ENCODE measurements at regions not wholly inside any gene's neighbourhood (a gene's known extent, or its start where the extent isn't known, plus 50 kb on each side); places are given as distances from the start of the nearest gene placed in this dataset.

DNA sequence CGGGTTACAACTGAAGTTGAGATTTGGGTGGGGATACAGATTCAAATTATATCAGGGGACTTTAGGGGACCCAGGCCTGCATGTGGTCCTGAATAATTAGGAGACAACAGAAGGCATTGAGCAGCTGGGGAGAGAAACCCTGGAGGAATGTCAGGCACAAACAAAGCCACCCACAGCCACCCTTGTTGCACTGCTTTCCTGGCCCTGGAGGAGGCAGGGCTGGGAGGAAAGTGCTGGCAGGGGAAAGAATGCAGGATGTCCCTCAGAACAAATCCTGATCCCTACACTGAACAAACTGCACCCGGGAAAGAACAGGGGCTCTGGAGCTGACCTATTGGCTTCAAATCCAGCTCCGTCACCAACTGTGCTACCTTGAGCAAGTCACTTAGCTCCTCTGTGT lies 214.1 kb upstream of the ATP6AP2 start:
- TF ChIP-seq JUN (IDR thresholded peaks at IDR 0.05; ENCODE audit: borderline replicate concordance, insufficient read depth, insufficient read length, low read depth): no peak
- TF ChIP-seq, protein P1, sequence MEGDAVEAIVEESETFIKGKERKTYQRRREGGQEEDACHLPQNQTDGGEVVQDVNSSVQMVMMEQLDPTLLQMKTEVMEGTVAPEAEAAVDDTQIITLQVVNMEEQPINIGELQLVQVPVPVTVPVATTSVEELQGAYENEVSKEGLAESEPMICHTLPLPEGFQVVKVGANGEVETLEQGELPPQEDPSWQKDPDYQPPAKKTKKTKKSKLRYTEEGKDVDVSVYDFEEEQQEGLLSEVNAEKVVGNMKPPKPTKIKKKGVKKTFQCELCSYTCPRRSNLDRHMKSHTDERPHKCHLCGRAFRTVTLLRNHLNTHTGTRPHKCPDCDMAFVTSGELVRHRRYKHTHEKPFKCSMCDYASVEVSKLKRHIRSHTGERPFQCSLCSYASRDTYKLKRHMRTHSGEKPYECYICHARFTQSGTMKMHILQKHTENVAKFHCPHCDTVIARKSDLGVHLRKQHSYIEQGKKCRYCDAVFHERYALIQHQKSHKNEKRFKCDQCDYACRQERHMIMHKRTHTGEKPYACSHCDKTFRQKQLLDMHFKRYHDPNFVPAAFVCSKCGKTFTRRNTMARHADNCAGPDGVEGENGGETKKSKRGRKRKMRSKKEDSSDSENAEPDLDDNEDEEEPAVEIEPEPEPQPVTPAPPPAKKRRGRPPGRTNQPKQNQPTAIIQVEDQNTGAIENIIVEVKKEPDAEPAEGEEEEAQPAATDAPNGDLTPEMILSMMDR (IDR thresholded peaks at IDR 0.05; ENCODE audit: extremely low read depth in 1 of 2, insufficient read depth in 1 of 2, low read depth in 1 of 2, low read length in 2 of 2): no peak
- TF ChIP-seq MYC (IDR thresholded peaks at IDR 0.05; ENCODE audit: low read depth, low read length): no peak
- no peak for TF ChIP-seq POLR2AphosphoS5 (IDR thresholded peaks at IDR 0.05; ENCODE audit: insufficient read depth, low read depth, low read length)
- TF ChIP-seq EZH2 (IDR thresholded peaks at IDR 0.05; ENCODE audit: borderline replicate concordance, low read depth, low read length, severe bottlenecking): no peak
- no peak for TF ChIP-seq FOS (IDR thresholded peaks at IDR 0.05; ENCODE audit: borderline replicate concordance, insufficient read depth, low read length)

Data from endothelial cell of umbilical vein (primary cell).